GM12872 (cell line): ENCODE measurements at regions not wholly inside any gene's neighbourhood (a gene's known extent, or its start where the extent isn't known, plus 50 kb on each side); places are given as distances from the start of the nearest gene placed in this dataset.

Experiments
- CTCF ChIP-seq: IDR thresholded peaks from 3 replicates; pipeline ENCODE4 v1.5.1; 2011; ENCODE audit warnings: low read depth, mild to moderate bottlenecking, low read length, moderate library complexity; ENCODE audit not compliant: insufficient read depth

- TF ChIP-seq CTCF: no peak
Observed at GRCh38 chr2:41420872-41421271, 626.9 kb upstream of the PKDCC start.

GRCh38 chr2:41431756-41432155 is 616.1 kb upstream of the PKDCC start:
- no peak for TF ChIP-seq CTCF

- TF ChIP-seq CTCF: no peak
Observed at GRCh38 chr2:41432459-41432858, 615.4 kb upstream of the PKDCC start.

GRCh38 chr2:41434991-41435390 is 612.8 kb upstream of the PKDCC start:
- no peak for TF ChIP-seq CTCF

- TF ChIP-seq CTCF: no peak
Observed at GRCh38 chr2:41441958-41442357, 605.9 kb upstream of the PKDCC start.

GRCh38 chr2:41445865-41446264 is 602.0 kb upstream of the PKDCC start:
- no peak for TF ChIP-seq CTCF

GRCh38 chr2:41446266-41446665 is 601.6 kb upstream of the PKDCC start:
- TF ChIP-seq CTCF: no peak

- no peak for TF ChIP-seq CTCF
Observed at GRCh38 chr2:41448221-41448620, 599.6 kb upstream of the PKDCC start.
